NCI-H2196 (cell line): ENCODE measurements at regions not wholly inside any gene's neighbourhood (a gene's known extent, or its start where the extent isn't known, plus 50 kb on each side); places are given as distances from the start of the nearest gene placed in this dataset.
A peak's percentile ranks its signal among the peaks of the same experiment; 100 is the strongest.
"Not testable (repeated sequence)": the region's sequence is repeated elsewhere in the genome, so short reads cannot be mapped to it uniquely, and the experiment has no call there.

Experiments used
- DNase-seq: peaks from one replicate; lab custom pipeline; 2025; ENCODE audit not compliant: unreplicated experiment; lab: John Stamatoyannopoulos, UW

- peak; percentile 7 for DNase-seq
Measured at GRCh38 chr1:104648269-104648691, 898.6 kb downstream of the AMY1C start.

GRCh38 chr1:104664374-104664773, 914.7 kb downstream of the AMY1C start:
- DNase-seq: not testable (repeated sequence)

GRCh38 chr1:104665300-104665699, 915.6 kb downstream of the AMY1C start:
- no peak for DNase-seq

- no peak for DNase-seq
Measured at GRCh38 chr1:104671684-104672353, 922.1 kb downstream of the AMY1C start.

- DNase-seq: no peak
Measured at GRCh38 chr1:104699433-104699832, 949.7 kb downstream of the AMY1C start.

- DNase-seq: no peak
Measured at GRCh38 chr1:104702731-104703130, 953.0 kb downstream of the AMY1C start.

GRCh38 chr1:104706631-104707147, 957.0 kb downstream of the AMY1C start:
- peak; percentile 21 for DNase-seq

- no peak for DNase-seq
Measured at GRCh38 chr1:104718752-104719151, 969.1 kb downstream of the AMY1C start.

GRCh38 chr1:104720741-104721140, 971.0 kb downstream of the AMY1C start:
- no peak for DNase-seq

GRCh38 chr1:104726917-104727316, 977.2 kb downstream of the AMY1C start:
- DNase-seq: no peak

GRCh38 chr1:104733866-104734265, 984.2 kb downstream of the AMY1C start:
- no peak for DNase-seq

GRCh38 chr1:104745875-104746274, 996.2 kb downstream of the AMY1C start:
- DNase-seq: no peak

GRCh38 chr1:104746994-104747393, 997.3 kb downstream of the AMY1C start:
- DNase-seq: no peak

GRCh38 chr1:104760017-104760416, 1010.3 kb downstream of the AMY1C start:
- no peak for DNase-seq

GRCh38 chr1:104761961-104762570, 1012.4 kb downstream of the AMY1C start:
- DNase-seq: no peak

GRCh38 chr1:104765085-104765484, 1015.4 kb downstream of the AMY1C start:
- no peak for DNase-seq

GRCh38 chr1:104768466-104768865, 1018.8 kb downstream of the AMY1C start:
- DNase-seq: no peak

GRCh38 chr1:104780470-104781078, 1030.9 kb downstream of the AMY1C start:
- DNase-seq: peak; percentile 53

- no peak for DNase-seq
Measured at GRCh38 chr1:104785575-104786187, 1036.0 kb downstream of the AMY1C start.

GRCh38 chr1:104787866-104788510, 1038.3 kb downstream of the AMY1C start:
- no peak for DNase-seq

GRCh38 chr1:104791030-104791429, 1041.3 kb downstream of the AMY1C start:
- DNase-seq: no peak
